CD4-positive, alpha-beta T cell (primary cell): ENCODE measurements at regions not wholly inside any gene's neighbourhood (a gene's known extent, or its start where the extent isn't known, plus 50 kb on each side); places are given as distances from the start of the nearest gene placed in this dataset.
"Not testable (repeated sequence)": the region's sequence is repeated elsewhere in the genome, so short reads cannot be mapped to it uniquely, and the experiment has no call there.

Experiments used
- ATAC-seq: fragments of 200-7000 bp; cut with Tn5 transposase; one replicate; pipeline ENCODE4 v1.10.0; 2022; ENCODE audit warnings: mild to moderate bottlenecking; ENCODE audit not compliant: poor library complexity
- CTCF ChIA-PET: fragments of 350-600 bp; sonication (Branson Sonifier 250); formaldehyde crosslinking; loops from one replicate; lab custom pipeline; 2021; ENCODE audit warnings: antibody characterized with exemption, inconsistent platforms; lab: Charles Lee
- POLR2A ChIA-PET: fragments of 350-600 bp; sonication (Branson Sonifier 250); formaldehyde crosslinking; loops from one replicate; lab custom pipeline; 2021; ENCODE audit warnings: antibody characterized with exemption, inconsistent platforms; lab: Charles Lee
- DNase-seq, 14 experiments: peaks; one replicate each; pipeline ENCODE4 v3.0.0-alpha.2; 2013 to 2020; ENCODE audit warnings: mixed read lengths in 2 of 14
- H3K27ac ChIP-seq, 2 donors: one replicate each; pipeline versions ENCODE4 v1.5.1 to v1.7.0; 2013; ENCODE audit warnings: low read length in 2 of 2, low read depth in 1 of 2, mild to moderate bottlenecking in 1 of 2
- H3K27me3 ChIP-seq, 2 experiments: 1 replicate in 1 of 2; 2 replicates in 1 of 2; pipeline versions ENCODE4 v1.6.1 to v1.7.0; 2013; ENCODE audit warnings: low read length in 2 of 2, control low read depth in 1 of 2, mild to moderate bottlenecking in 1 of 2, moderate library complexity in 1 of 2; ENCODE audit not compliant: insufficient read depth in 2 of 2, control insufficient read depth in 1 of 2
- H3K36me3 ChIP-seq: one replicate; pipeline ENCODE4 v1.6.1; 2013; ENCODE audit warnings: low read length, control low read depth; ENCODE audit not compliant: insufficient read depth
- H3K4me1 ChIP-seq: one replicate; pipeline ENCODE4 v1.6.1; 2013; ENCODE audit warnings: low read length, control low read depth; ENCODE audit not compliant: insufficient read depth
- H3K4me3 ChIP-seq: one replicate; pipeline ENCODE4 v1.5.1; 2013; ENCODE audit warnings: mild to moderate bottlenecking, low read length, moderate library complexity
- H3K9me3 ChIP-seq, 2 experiments: 1 replicate in 1 of 2; 2 replicates in 1 of 2; pipeline versions ENCODE4 v1.6.1 to v1.7.0; 2013; ENCODE audit warnings: low read length in 2 of 2, mild to moderate bottlenecking in 2 of 2, control low read depth in 1 of 2, moderate library complexity in 1 of 2; ENCODE audit not compliant: control insufficient read depth in 1 of 2, insufficient read depth in 1 of 2
- H3K27ac Mint-ChIP-seq: one replicate; pipeline ENCODE4 v1.8.0; 2020; ENCODE audit warnings: mixed read lengths
- H3K27me3 Mint-ChIP-seq: one replicate; pipeline ENCODE4 v1.8.0; 2021; ENCODE audit warnings: mixed read lengths
- H3K36me3 Mint-ChIP-seq: one replicate; pipeline ENCODE4 v1.8.0; 2021; ENCODE audit warnings: low read depth, mixed read lengths
- H3K4me1 Mint-ChIP-seq: one replicate; pipeline ENCODE4 v1.8.0; 2021; ENCODE audit warnings: low read depth, mixed read lengths
- H3K4me3 Mint-ChIP-seq: one replicate; pipeline ENCODE4 v1.8.0; 2020; ENCODE audit warnings: mild to moderate bottlenecking, mixed read lengths
- H3K9me3 Mint-ChIP-seq: one replicate; pipeline ENCODE4 v1.8.0; 2020; ENCODE audit warnings: mixed read lengths
- CTCF ChIP-seq: fragments of 200-600 bp; IDR thresholded peaks from one replicate; pipeline ENCODE4 v1.8.0; 2022; ENCODE audit warnings: antibody characterized with exemption, mild to moderate bottlenecking
- intact Hi-C, 2 experiments: fragments of 100-400 bp; cut with DNase I in 1 of 2; cut with micrococcal nuclease in 1 of 2; formaldehyde crosslinking; loops; one replicate each; pipeline versions ENCODE4 v1.15.1 to v1.9.0; 2023 to 2025; cut with DNase I, micrococcal nuclease

DNA sequence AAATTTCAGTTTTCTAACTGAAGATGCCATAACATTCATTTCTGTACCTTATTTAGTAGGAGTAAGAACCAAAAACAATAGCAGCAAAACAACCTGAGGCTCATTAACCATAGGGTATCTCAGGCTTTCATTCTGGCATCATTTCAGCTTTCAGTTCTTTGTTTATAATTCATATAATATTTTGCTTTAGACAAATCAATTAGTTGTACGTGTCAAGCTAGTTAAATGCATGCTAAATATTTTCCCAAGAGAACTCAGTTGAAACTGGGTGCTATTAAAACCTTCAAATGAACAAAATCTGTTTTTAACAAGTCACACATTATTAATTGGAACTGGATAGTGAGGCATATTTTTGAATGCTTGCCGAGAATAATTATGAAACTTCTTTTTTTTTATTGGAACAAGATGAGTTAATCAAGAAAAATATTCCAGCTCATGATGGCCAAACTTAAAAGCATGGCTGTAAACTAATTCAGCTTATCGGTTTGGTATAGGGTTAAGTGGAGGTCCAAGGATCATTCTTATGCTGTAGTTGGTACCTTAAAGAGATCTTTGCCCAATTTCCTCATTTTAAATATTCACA, 442.7 kb downstream of the BTG1 start:
- CTCF ChIA-PET = interaction anchor here (0.6 kb wide), 1 partner anchor 51 kb away, joined by 3 read pairs; no protein-coding TSS in a partner anchor
- Histone ChIP-seq H3K4me1 (no peaks in the 10 kb centered on the region), H3K9me3 (peaks cover 0 to 5% of the 10 kb centered on the region in 2 experiments), H3K27ac (no peak overlapping the region), H3K27me3 (no peaks in the 10 kb centered on the region), H3K36me3 (no peaks in the 10 kb centered on the region), H3K4me3 (no peak overlapping the region)
- Mint-ChIP-seq H3K27me3 (no peaks in the 10 kb centered on the region), H3K4me1 (no peaks in the 10 kb centered on the region), H3K27ac (no peak overlapping the region), H3K9me3 (peaks cover 7% of the 10 kb centered on the region), H3K4me3 (no peak overlapping the region), H3K36me3 (no peaks in the 10 kb centered on the region)
- POLR2A ChIA-PET = no interaction called here
- intact Hi-C loops = no loop called here
- TF ChIP-seq CTCF = no peak
- DNase-seq = no peak
- ATAC-seq = no peak

- H3K27me3 ChIP-seq = no peaks in the 10 kb centered on the region
- peaks cover 12% of the 10 kb centered on the region for H3K9me3 Mint-ChIP-seq
- no peaks in the 10 kb centered on the region for H3K36me3 ChIP-seq
- ChIA-PET CTCF (no interaction called here), POLR2A (no interaction called here)
- no peak overlapping the region for H3K4me3 ChIP-seq
- DNase-seq (no peak), ATAC-seq (no peak)
- no peak for TF ChIP-seq CTCF
- H3K4me1 Mint-ChIP-seq = no peaks in the 10 kb centered on the region
- H3K36me3 Mint-ChIP-seq = no peaks in the 10 kb centered on the region
- no peak overlapping the region for H3K4me3 Mint-ChIP-seq
- H3K4me1 ChIP-seq = no peaks in the 10 kb centered on the region
- H3K27me3 Mint-ChIP-seq = no peaks in the 10 kb centered on the region
- H3K9me3 ChIP-seq = peaks cover 0 to 5% of the 10 kb centered on the region in 2 experiments
- no peak overlapping the region for H3K27ac Mint-ChIP-seq
- intact Hi-C loops = loop anchor here in 1 of 2 experiments (10.0 kb wide), 1 partner anchor 121 kb away; no protein-coding TSS in a partner anchor
- H3K27ac ChIP-seq = no peak overlapping the region
Measured at GRCh38 chr12:91695964-91696363, 449.7 kb downstream of the BTG1 start.

DNA sequence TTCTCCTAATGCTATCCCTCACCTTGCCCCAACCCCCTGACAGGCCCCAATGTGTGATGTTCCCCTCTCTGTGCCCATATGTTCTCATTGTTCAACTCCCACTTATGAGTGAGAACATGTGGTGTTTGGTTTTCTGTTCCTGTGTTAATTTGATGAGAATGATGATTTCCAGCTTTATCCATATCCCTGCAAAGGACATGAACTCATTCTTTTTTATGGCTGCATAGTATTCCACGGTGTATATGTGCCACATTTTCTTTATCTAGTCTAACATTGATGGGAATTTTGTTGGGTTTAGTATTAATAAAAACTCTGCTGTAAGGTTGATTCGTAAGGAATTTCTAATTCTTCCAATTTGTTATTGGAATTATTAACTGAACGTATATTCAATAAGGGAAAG, 450.2 kb downstream of the BTG1 start:
- POLR2A ChIA-PET, H3K27me3 ChIP-seq, ATAC-seq, H3K4me1 ChIP-seq, H3K4me1 Mint-ChIP-seq, H3K27ac ChIP-seq, H3K27me3 Mint-ChIP-seq, CTCF ChIA-PET, H3K9me3 ChIP-seq, H3K4me3 Mint-ChIP-seq, H3K36me3 ChIP-seq, H3K36me3 Mint-ChIP-seq, H3K27ac Mint-ChIP-seq, DNase-seq, H3K4me3 ChIP-seq: not testable (repeated sequence)
- intact Hi-C loops = loop anchor here in 1 of 2 experiments (10.0 kb wide), 1 partner anchor 121 kb away; no protein-coding TSS in a partner anchor
- H3K9me3 Mint-ChIP-seq = peaks cover 12% of the 10 kb centered on the region

DNA sequence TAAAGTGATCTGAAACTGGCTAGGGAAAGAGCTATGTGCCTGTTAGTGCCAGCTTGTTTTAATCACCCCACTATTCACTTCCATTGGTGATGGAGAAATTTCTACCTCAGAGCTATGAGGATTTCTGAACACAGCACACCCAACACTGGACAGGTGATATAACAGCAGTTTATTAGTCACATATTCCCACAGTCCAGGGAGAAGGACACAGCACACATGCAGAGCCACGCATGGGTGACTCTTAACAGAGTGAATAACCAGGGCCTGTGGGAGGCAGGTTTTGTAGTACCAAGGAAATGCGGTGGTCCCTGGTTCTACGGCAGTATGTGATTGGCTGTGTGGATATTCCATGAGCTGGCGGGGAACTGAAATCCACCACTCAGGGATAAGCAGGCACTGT, 455.1 kb downstream of the BTG1 start:
- CTCF ChIA-PET = no interaction called here
- H3K27ac Mint-ChIP-seq = no peak overlapping the region
- intact Hi-C loops = loop anchor here in 1 of 2 experiments (10.0 kb wide), 1 partner anchor 116 kb away; no protein-coding TSS in a partner anchor
- Histone ChIP-seq H3K4me3 (no peak overlapping the region), H3K27ac (no peak overlapping the region), H3K9me3 (no peaks in the 10 kb centered on the region), H3K27me3 (no peaks in the 10 kb centered on the region), H3K36me3 (no peaks in the 10 kb centered on the region), H3K4me1 (no peaks in the 10 kb centered on the region)
- no peak for DNase-seq
- H3K4me1 Mint-ChIP-seq = peaks cover 23% of the 10 kb centered on the region
- peaks cover 4% of the 10 kb centered on the region for H3K9me3 Mint-ChIP-seq
- POLR2A ChIA-PET = no interaction called here
- no peaks in the 10 kb centered on the region for H3K36me3 Mint-ChIP-seq
- no peak for ATAC-seq
- no peaks in the 10 kb centered on the region for H3K27me3 Mint-ChIP-seq
- TF ChIP-seq CTCF = no peak
- no peak overlapping the region for H3K4me3 Mint-ChIP-seq
